HepG2 (cell line): ENCODE measurements at regions not wholly inside any gene's neighbourhood (a gene's known extent, or its start where the extent isn't known, plus 50 kb on each side); places are given as distances from the start of the nearest gene placed in this dataset.

Experiments used
- ARID5B ChIP-seq: IDR thresholded peaks from 2 replicates; pipeline ENCODE4 v1.4.0; 2020; ENCODE audit warnings: mild to moderate bottlenecking, missing genetic modification reagents
- BCL6 ChIP-seq: IDR thresholded peaks from 2 replicates; pipeline ENCODE4 v1.6.1; 2016; ENCODE audit warnings: missing genetic modification reagents, missing compliant biosample characterization
- FOSL1 ChIP-seq: sonication (generic); formaldehyde crosslinking; IDR thresholded peaks from 2 replicates; pipeline ENCODE4 v1.9.0; 2021; ENCODE audit warnings: missing genetic modification reagents, borderline replicate concordance
- FOXA3 ChIP-seq: IDR thresholded peaks from 2 replicates; pipeline ENCODE4 v1.6.1; 2016; ENCODE audit warnings: missing genetic modification reagents, missing compliant biosample characterization
- FOXK2 ChIP-seq: fragments of 450-650 bp; IDR thresholded peaks from 2 replicates; pipeline ENCODE4 v1.6.1; 2016
- GATAD1 ChIP-seq: IDR thresholded peaks from 2 replicates; pipeline ENCODE4 v1.6.1; 2016; ENCODE audit warnings: missing genetic modification reagents, missing compliant biosample characterization
- HMG20A ChIP-seq: IDR thresholded peaks from 2 replicates; pipeline ENCODE4 v1.6.1; 2016; ENCODE audit warnings: borderline replicate concordance
- HNRNPH1 ChIP-seq: fragments of 200-400 bp; formaldehyde crosslinking; optimal IDR thresholded peaks from 2 replicates; pipeline ENCODE3; 2017; ENCODE audit warnings: mild to moderate bottlenecking, low read depth, low read length
- HNRNPLL ChIP-seq: fragments of 200-400 bp; formaldehyde crosslinking; IDR thresholded peaks from 2 replicates; pipeline ENCODE4 v1.6.1; 2017; ENCODE audit warnings: mild to moderate bottlenecking, low read depth, low read length; ENCODE audit not compliant: poor library complexity, severe bottlenecking
- JDP2 ChIP-seq: sonication (generic); formaldehyde crosslinking; IDR thresholded peaks from 2 replicates; pipeline ENCODE4 v1.8.1; 2022; ENCODE audit warnings: missing genetic modification reagents, borderline replicate concordance
- LCORL ChIP-seq, 2 experiments: fragments of 450-650 bp in 1 of 2; sonication (generic) in 1 of 2; formaldehyde crosslinking in 1 of 2; IDR thresholded peaks; 2 replicates each; pipeline versions ENCODE4 v1.5.0 to v1.6.1; 2017 to 2020; ENCODE audit warnings: antibody characterized with exemption in 1 of 2, missing genetic modification reagents in 1 of 2
- NR3C1 ChIP-seq: sonication (generic); formaldehyde crosslinking; IDR thresholded peaks from 2 replicates; pipeline ENCODE4 v1.4.0; 2020; ENCODE audit warnings: missing genetic modification reagents
- PLRG1 ChIP-seq: fragments of 450-650 bp; conservative IDR thresholded peaks from 2 replicates; pipeline ENCODE4 v1.6.1; 2016
- PRPF4 ChIP-seq: fragments of 200-400 bp; formaldehyde crosslinking; IDR thresholded peaks from 2 replicates; pipeline ENCODE4 v1.6.1; 2016; ENCODE audit warnings: low read length, low read depth; ENCODE audit not compliant: poor library complexity, severe bottlenecking
- RXRB ChIP-seq: IDR thresholded peaks from 2 replicates; pipeline ENCODE4 v1.6.1; 2016; ENCODE audit warnings: borderline replicate concordance, missing genetic modification reagents, missing compliant biosample characterization
- SIX1 ChIP-seq: sonication (generic); formaldehyde crosslinking; IDR thresholded peaks from 2 replicates; pipeline ENCODE4 v1.4.0; 2020; ENCODE audit warnings: missing genetic modification reagents, borderline replicate concordance
- THRA ChIP-seq: sonication (generic); formaldehyde crosslinking; IDR thresholded peaks from 2 replicates; pipeline ENCODE4 v1.4.0; 2020; ENCODE audit warnings: missing genetic modification reagents, borderline replicate concordance
- TRAFD1 ChIP-seq: sonication (generic); formaldehyde crosslinking; IDR thresholded peaks from 2 replicates; pipeline ENCODE4 v1.5.1; 2020; ENCODE audit warnings: missing genetic modification reagents, mild to moderate bottlenecking, borderline replicate concordance
- ZFP37 ChIP-seq: sonication (generic); formaldehyde crosslinking; IDR thresholded peaks from 2 replicates; pipeline ENCODE4 v1.4.0; 2020; ENCODE audit warnings: missing genetic modification reagents, borderline replicate concordance
- ZNF468 ChIP-seq: sonication (generic); formaldehyde crosslinking; IDR thresholded peaks from 2 replicates; pipeline ENCODE4 v1.8.0; 2022; ENCODE audit warnings: mild to moderate bottlenecking, moderate library complexity, missing genetic modification reagents
- ZNF891 ChIP-seq: sonication (generic); formaldehyde crosslinking; IDR thresholded peaks from 2 replicates; pipeline ENCODE4 v1.5.0; 2020; ENCODE audit warnings: mild to moderate bottlenecking, missing genetic modification reagents
- TF ChIP-seq, protein P1 (sequence below): IDR thresholded peaks from 2 replicates; pipeline ENCODE4 v1.6.1; 2016; ENCODE audit warnings: low read depth, borderline replicate concordance
- TF ChIP-seq, protein P2 (sequence below): sonication (generic); formaldehyde crosslinking; IDR thresholded peaks from 2 replicates; pipeline ENCODE4 v1.8.1; 2023; ENCODE audit warnings: mild to moderate bottlenecking, missing genetic modification reagents, borderline replicate concordance
- TF ChIP-seq, protein P3 (sequence below): sonication (generic); formaldehyde crosslinking; IDR thresholded peaks from 2 replicates; pipeline ENCODE4 v1.8.0; 2022; ENCODE audit warnings: missing genetic modification reagents, mild to moderate bottlenecking, borderline replicate concordance

GRCh38 chr7:47153058-47153457, 428.9 kb downstream of the TNS3 start (continued):
- TF ChIP-seq RXRB (CRISPR knock-in tag) (0 out of 2 replicates have a peak, but pooled peaks have one; percentile 22), ARID5B (CRISPR knock-in tag) (peak; percentile 61), TRAFD1 (CRISPR knock-in tag) (no peak), GATAD1 (CRISPR knock-in tag) (no peak), ZNF468 (CRISPR knock-in tag) (no peak), LCORL (IDR thresholded peaks at IDR 0.05) (no peak), LCORL (CRISPR knock-in tag; IDR thresholded peaks at IDR 0.05) (peak; percentile 38; the same call in 1 of the 2 replicates), HNRNPLL (no peak), FOSL1 (CRISPR knock-in tag) (no peak), JDP2 (CRISPR knock-in tag) (no peak), ZFP37 (CRISPR knock-in tag) (no peak), THRA (no peak), FOXK2 (no peak), PLRG1 (no peak), PRPF4 (no peak), HNRNPH1 (no peak), ZNF891 (CRISPR knock-in tag) (no peak), BCL6 (CRISPR knock-in tag) (peak; percentile 28; the same call in 1 of the 2 replicates), FOXA3 (peak; percentile 81), NR3C1 (CRISPR knock-in tag) (no peak), HMG20A (CRISPR knock-in tag) (peak; percentile 31; the same call in 1 of the 2 replicates), SIX1 (CRISPR knock-in tag) (no peak)
- TF ChIP-seq, protein P1, sequence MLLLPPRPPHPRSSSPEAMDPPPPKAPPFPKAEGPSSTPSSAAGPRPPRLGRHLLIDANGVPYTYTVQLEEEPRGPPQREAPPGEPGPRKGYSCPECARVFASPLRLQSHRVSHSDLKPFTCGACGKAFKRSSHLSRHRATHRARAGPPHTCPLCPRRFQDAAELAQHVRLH (CRISPR knock-in tag) = no peak
- TF ChIP-seq, protein P2, sequence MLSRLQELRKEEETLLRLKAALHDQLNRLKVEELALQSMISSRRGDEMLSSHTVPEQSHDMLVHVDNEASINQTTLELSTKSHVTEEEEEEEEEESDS (CRISPR knock-in tag) = no peak
- TF ChIP-seq, protein P3, sequence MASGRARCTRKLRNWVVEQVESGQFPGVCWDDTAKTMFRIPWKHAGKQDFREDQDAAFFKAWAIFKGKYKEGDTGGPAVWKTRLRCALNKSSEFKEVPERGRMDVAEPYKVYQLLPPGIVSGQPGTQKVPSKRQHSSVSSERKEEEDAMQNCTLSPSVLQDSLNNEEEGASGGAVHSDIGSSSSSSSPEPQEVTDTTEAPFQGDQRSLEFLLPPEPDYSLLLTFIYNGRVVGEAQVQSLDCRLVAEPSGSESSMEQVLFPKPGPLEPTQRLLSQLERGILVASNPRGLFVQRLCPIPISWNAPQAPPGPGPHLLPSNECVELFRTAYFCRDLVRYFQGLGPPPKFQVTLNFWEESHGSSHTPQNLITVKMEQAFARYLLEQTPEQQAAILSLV (CRISPR knock-in tag) = no peak
